ENCODE measurements at regions not wholly inside any gene's neighbourhood (a gene's known extent, or its start where the extent isn't known, plus 50 kb on each side); places are given as distances from the start of the nearest gene placed in this dataset.

- no peaks in the 10 kb centered on the region for H3K9me2 ChIP-seq (replicated peaks; ENCODE audit: low read depth, low read length)
- no peaks in the 10 kb centered on the region for H3K4me1 ChIP-seq (ENCODE audit: insufficient read depth, low read length, poor library complexity, severe bottlenecking)
- no peaks in the 10 kb centered on the region for H3K79me2 ChIP-seq (ENCODE audit: insufficient read depth, low read length)
- no peak overlapping the region for H2AFZ ChIP-seq (ENCODE audit: low read length)
- TF ChIP-seq CTCF (conservative IDR thresholded peaks at IDR 0.05; ENCODE audit: low read length) (no peak), EZH2phosphoT487 (IDR thresholded peaks at IDR 0.05; ENCODE audit: borderline replicate concordance) (no peak)
- H3K9ac ChIP-seq (ENCODE audit: low read depth, low read length, poor library complexity, severe bottlenecking): no peak overlapping the region
- no peaks in the 10 kb centered on the region for H3K36me3 ChIP-seq (ENCODE audit: insufficient read depth, low read length)
- H4K20me1 ChIP-seq (ENCODE audit: insufficient read depth, low read length, poor library complexity, severe bottlenecking): no peaks in the 10 kb centered on the region
- H3K27me3 ChIP-seq (ENCODE audit: insufficient read depth, low read length, poor library complexity, severe bottlenecking): no peaks in the 10 kb centered on the region
- no peaks in the 10 kb centered on the region for H3F3A ChIP-seq (ENCODE audit: low read depth)
- no peak overlapping the region for H3K4me3 ChIP-seq (ENCODE audit: low read length, poor library complexity, severe bottlenecking)
- H3K4me2 ChIP-seq (ENCODE audit: low read depth, low read length, poor library complexity, severe bottlenecking): no peak overlapping the region
- no peaks in the 10 kb centered on the region for H3K9me3 ChIP-seq (ENCODE audit: insufficient read depth, low read depth, low read length)
These were observed 116.8 kb upstream of the SPRED2 start for GRCh38 chr2:65549257-65549627.

- H3K9me3 ChIP-seq (ENCODE audit: insufficient read depth, low read depth, low read length): no peaks in the 10 kb centered on the region
- H3K36me3 ChIP-seq (ENCODE audit: insufficient read depth, low read length): no peaks in the 10 kb centered on the region
- TF ChIP-seq EZH2phosphoT487 (IDR thresholded peaks at IDR 0.05; ENCODE audit: borderline replicate concordance): no peak
- no peak for TF ChIP-seq CTCF (conservative IDR thresholded peaks at IDR 0.05; ENCODE audit: low read length)
- no peaks in the 10 kb centered on the region for H3K4me1 ChIP-seq (ENCODE audit: insufficient read depth, low read length, poor library complexity, severe bottlenecking)
- no peak overlapping the region for H3K9ac ChIP-seq (ENCODE audit: low read depth, low read length, poor library complexity, severe bottlenecking)
- H3K9me2 ChIP-seq (replicated peaks; ENCODE audit: low read depth, low read length): no peaks in the 10 kb centered on the region
- no peak overlapping the region for H3K4me2 ChIP-seq (ENCODE audit: low read depth, low read length, poor library complexity, severe bottlenecking)
- no peaks in the 10 kb centered on the region for H4K20me1 ChIP-seq (ENCODE audit: insufficient read depth, low read length, poor library complexity, severe bottlenecking)
- H2AFZ ChIP-seq (ENCODE audit: low read length): no peak overlapping the region
- no peaks in the 10 kb centered on the region for H3F3A ChIP-seq (ENCODE audit: low read depth)
- H3K27me3 ChIP-seq (ENCODE audit: insufficient read depth, low read length, poor library complexity, severe bottlenecking): no peaks in the 10 kb centered on the region
- no peak overlapping the region for H3K4me3 ChIP-seq (ENCODE audit: low read length, poor library complexity, severe bottlenecking)
- H3K79me2 ChIP-seq (ENCODE audit: insufficient read depth, low read length): no peaks in the 10 kb centered on the region
These were observed 116.3 kb upstream of the SPRED2 start for GRCh38 chr2:65548576-65549256.

GRCh38 chr2:65548064-65548463 lies 115.7 kb upstream of the SPRED2 start:
- TF ChIP-seq CTCF (conservative IDR thresholded peaks at IDR 0.05; ENCODE audit: low read length) (no peak), EZH2phosphoT487 (IDR thresholded peaks at IDR 0.05; ENCODE audit: borderline replicate concordance) (no peak)
- no peak overlapping the region for H2AFZ ChIP-seq (ENCODE audit: low read length)

More at GRCh38 chr2:65548064-65548463, 115.7 kb upstream of the SPRED2 start:
- H3K9me3 ChIP-seq (ENCODE audit: insufficient read depth, low read depth, low read length): no peaks in the 10 kb centered on the region
- H3K36me3 ChIP-seq (ENCODE audit: insufficient read depth, low read length): no peaks in the 10 kb centered on the region
- no peaks in the 10 kb centered on the region for H4K20me1 ChIP-seq (ENCODE audit: insufficient read depth, low read length, poor library complexity, severe bottlenecking)
- no peaks in the 10 kb centered on the region for H3K4me1 ChIP-seq (ENCODE audit: insufficient read depth, low read length, poor library complexity, severe bottlenecking)
- no peaks in the 10 kb centered on the region for H3K27me3 ChIP-seq (ENCODE audit: insufficient read depth, low read length, poor library complexity, severe bottlenecking)
- H3K79me2 ChIP-seq (ENCODE audit: insufficient read depth, low read length): no peaks in the 10 kb centered on the region
- no peaks in the 10 kb centered on the region for H3K9me2 ChIP-seq (replicated peaks; ENCODE audit: low read depth, low read length)
- H3K9ac ChIP-seq (ENCODE audit: low read depth, low read length, poor library complexity, severe bottlenecking): no peak overlapping the region
- no peaks in the 10 kb centered on the region for H3F3A ChIP-seq (ENCODE audit: low read depth)
- no peak overlapping the region for H3K4me2 ChIP-seq (ENCODE audit: low read depth, low read length, poor library complexity, severe bottlenecking)
- H3K4me3 ChIP-seq (ENCODE audit: low read length, poor library complexity, severe bottlenecking): no peak overlapping the region

Data from Loucy (cell line).